Cardiac fibroblast (primary cell): ENCODE measurements at regions not wholly inside any gene's neighbourhood (a gene's known extent, or its start where the extent isn't known, plus 50 kb on each side); places are given as distances from the start of the nearest gene placed in this dataset.

Experiments used
- DNase-seq, 2 donors: peaks; one replicate each; pipeline versions ENCODE4 v3.0.0 to v3.0.0-alpha.2; 2010; ENCODE audit warnings: low read depth in 2 of 2
- H3K4me3 ChIP-seq, 2 donors: replicated peaks in 1 of 2; 1 replicate in 1 of 2; 2 replicates in 1 of 2; pipeline ENCODE4 v1.5.1; 2011; ENCODE audit warnings: low read depth in 2 of 2, low read length in 2 of 2, mild to moderate bottlenecking in 2 of 2, moderate library complexity in 1 of 2
- CTCF ChIP-seq: IDR thresholded peaks from one replicate; pipeline ENCODE4 v1.5.1; 2011; ENCODE audit warnings: low read depth, mild to moderate bottlenecking, low read length, inconsistent platforms

- no peak for TF ChIP-seq CTCF
- no peak overlapping the region for H3K4me3 ChIP-seq
- no peak for DNase-seq
Observed at GRCh38 chr11:115657586-115657985, 153.4 kb upstream of the CADM1 start.

GRCh38 chr11:115656669-115657068, 152.5 kb upstream of the CADM1 start:
- TF ChIP-seq CTCF, result no peak
- no peak overlapping the region for H3K4me3 ChIP-seq
- DNase-seq, result no peak

GRCh38 chr11:115656041-115656440, 151.8 kb upstream of the CADM1 start:
- DNase-seq, result no peak
- no peak for TF ChIP-seq CTCF
- no peak overlapping the region for H3K4me3 ChIP-seq

GRCh38 chr11:115654792-115655191, 150.6 kb upstream of the CADM1 start:
- no peak overlapping the region for H3K4me3 ChIP-seq
- no peak for TF ChIP-seq CTCF
- no peak for DNase-seq

GRCh38 chr11:115653926-115654325, 149.7 kb upstream of the CADM1 start:
- DNase-seq, result no peak
- TF ChIP-seq CTCF, result no peak
- no peak overlapping the region for H3K4me3 ChIP-seq

- no peak overlapping the region for H3K4me3 ChIP-seq
- no peak for TF ChIP-seq CTCF
- DNase-seq, result no peak
Observed at GRCh38 chr11:115653076-115653475, 148.9 kb upstream of the CADM1 start.

GRCh38 chr11:115652496-115652895, 148.3 kb upstream of the CADM1 start:
- DNase-seq, result no peak
- no peak overlapping the region for H3K4me3 ChIP-seq
- no peak for TF ChIP-seq CTCF
